ENCODE measurements at regions not wholly inside any gene's neighbourhood (a gene's known extent, or its start where the extent isn't known, plus 50 kb on each side); places are given as distances from the start of the nearest gene placed in this dataset.
"Not testable (repeated sequence)": the region's sequence is repeated elsewhere in the genome, so short reads cannot be mapped to it uniquely, and the experiment has no call there.

DNA sequence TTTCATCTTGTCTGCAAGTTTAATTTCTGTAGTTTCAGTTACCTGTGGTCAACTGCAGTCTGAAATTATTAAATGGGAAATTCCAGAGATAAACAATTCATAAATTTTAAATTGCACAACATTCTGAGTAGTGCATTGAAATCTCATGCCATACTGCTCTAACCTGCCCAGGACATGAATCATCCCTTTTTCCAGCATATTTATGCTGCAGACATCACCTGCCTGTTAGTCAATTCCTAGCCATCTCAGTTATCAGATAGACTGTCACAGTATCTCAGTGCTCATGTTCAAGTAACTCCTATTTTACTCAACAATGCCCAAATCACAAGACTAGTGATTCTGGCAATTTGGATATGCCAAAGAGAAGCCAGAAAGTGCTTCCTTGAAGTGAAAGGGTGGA, 223.0 kb upstream of the GRIA1 start:
- DNase-seq (ENCODE audit: low spot score): peak; percentile 84
- CTCF ChIA-PET: interaction anchor here (0.6 kb wide), 1 partner anchor 248 kb away, joined by 3 read pairs; no protein-coding TSS in a partner anchor

DNA sequence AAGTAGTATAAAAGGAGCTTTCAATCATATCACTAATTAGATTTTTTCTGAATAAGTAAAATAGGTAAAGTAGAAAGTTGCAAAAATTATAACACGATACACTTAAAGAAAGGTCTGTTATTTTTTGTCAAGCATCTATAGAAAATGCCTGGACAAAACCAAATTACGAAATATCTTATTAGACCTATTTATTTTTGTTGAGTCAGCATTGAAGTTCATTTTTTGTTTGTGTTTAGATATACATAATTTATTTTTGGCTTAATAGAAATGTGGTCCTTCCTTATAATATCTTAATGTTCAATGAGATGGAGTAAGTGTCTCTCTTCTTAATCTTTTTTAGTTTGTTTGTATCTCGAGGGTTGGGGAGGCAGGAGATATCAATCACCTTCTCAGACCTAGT, 214.8 kb upstream of the GRIA1 start:
- no peak overlapping the region for H3K27ac ChIP-seq
- CTCF ChIA-PET: no interaction called here
- TF ChIP-seq, protein P1, sequence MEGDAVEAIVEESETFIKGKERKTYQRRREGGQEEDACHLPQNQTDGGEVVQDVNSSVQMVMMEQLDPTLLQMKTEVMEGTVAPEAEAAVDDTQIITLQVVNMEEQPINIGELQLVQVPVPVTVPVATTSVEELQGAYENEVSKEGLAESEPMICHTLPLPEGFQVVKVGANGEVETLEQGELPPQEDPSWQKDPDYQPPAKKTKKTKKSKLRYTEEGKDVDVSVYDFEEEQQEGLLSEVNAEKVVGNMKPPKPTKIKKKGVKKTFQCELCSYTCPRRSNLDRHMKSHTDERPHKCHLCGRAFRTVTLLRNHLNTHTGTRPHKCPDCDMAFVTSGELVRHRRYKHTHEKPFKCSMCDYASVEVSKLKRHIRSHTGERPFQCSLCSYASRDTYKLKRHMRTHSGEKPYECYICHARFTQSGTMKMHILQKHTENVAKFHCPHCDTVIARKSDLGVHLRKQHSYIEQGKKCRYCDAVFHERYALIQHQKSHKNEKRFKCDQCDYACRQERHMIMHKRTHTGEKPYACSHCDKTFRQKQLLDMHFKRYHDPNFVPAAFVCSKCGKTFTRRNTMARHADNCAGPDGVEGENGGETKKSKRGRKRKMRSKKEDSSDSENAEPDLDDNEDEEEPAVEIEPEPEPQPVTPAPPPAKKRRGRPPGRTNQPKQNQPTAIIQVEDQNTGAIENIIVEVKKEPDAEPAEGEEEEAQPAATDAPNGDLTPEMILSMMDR (conservative IDR thresholded peaks at IDR 0.05; ENCODE audit: low read depth): no peak
- POLR2A ChIA-PET (ENCODE audit: low non-redundant PET): interaction anchor here (0.7 kb wide), 1 partner anchor 1409 kb away, joined by 5 read pairs; no protein-coding TSS in a partner anchor
- no peak for DNase-seq (ENCODE audit: low spot score)

More for the DNA sequence above, 223.0 kb upstream of the GRIA1 start:
- POLR2A ChIA-PET (ENCODE audit: low non-redundant PET): no interaction called here
- H3K27ac ChIP-seq: no peak overlapping the region
- TF ChIP-seq, protein P1 (conservative IDR thresholded peaks at IDR 0.05; ENCODE audit: low read depth): no peak

DNA sequence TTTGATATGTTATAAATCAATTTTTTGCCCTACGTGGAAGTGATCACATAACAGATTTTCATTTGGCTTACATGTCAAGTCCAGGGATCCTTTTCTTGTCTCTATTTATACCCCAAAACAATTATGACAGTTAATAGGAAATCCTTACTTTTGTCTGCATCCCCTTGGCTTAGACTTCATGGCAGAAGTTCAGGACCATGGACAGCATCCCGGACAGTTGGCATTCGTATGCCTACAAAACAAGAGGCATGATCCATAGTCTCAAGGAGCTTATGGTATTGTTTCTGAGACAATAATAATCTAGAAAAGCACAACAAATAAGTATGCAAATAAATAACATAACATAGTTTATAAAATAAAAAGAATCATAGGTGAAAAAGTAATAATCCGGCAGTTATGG, 214.3 kb upstream of the GRIA1 start:
- CTCF ChIA-PET: no interaction called here
- no peak overlapping the region for H3K27ac ChIP-seq
- POLR2A ChIA-PET (ENCODE audit: low non-redundant PET): no interaction called here
- DNase-seq (ENCODE audit: low spot score): peak; percentile 69
- TF ChIP-seq, protein P1 (conservative IDR thresholded peaks at IDR 0.05; ENCODE audit: low read depth): no peak

DNA sequence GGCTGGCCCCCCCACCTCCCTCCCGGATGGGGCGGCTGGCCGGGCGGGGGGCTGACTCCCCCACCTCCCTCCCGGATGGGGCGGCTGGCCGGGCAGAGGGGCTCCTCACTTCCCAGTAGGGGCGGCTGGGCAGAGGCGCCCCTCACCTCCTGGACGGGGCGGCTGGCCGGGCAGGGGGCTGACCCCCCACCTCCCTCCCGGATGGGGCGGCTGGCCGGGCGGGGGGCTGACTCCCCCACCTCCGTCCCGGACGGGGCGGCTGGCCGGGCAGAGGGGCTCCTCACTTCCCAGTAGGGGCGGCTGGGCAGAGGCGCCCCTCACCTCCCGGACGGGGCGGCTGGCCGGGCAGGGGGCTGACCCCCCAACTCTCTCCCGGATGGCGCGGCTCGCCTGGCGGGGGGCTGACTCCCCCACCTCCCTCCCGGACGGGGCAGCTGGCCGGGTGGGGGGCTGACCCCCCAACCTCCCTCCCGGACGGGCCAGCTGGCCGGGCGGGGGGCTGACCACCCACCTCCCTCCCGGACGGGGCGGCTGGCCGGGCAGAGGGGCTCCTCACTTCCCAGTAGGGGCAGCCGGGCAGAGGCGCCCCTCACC, 194.1 kb upstream of the GRIA1 start:
- CTCF ChIA-PET; POLR2A ChIA-PET (ENCODE audit: low non-redundant PET); DNase-seq (ENCODE audit: low spot score); H3K27ac ChIP-seq: not testable (repeated sequence)

DNA sequence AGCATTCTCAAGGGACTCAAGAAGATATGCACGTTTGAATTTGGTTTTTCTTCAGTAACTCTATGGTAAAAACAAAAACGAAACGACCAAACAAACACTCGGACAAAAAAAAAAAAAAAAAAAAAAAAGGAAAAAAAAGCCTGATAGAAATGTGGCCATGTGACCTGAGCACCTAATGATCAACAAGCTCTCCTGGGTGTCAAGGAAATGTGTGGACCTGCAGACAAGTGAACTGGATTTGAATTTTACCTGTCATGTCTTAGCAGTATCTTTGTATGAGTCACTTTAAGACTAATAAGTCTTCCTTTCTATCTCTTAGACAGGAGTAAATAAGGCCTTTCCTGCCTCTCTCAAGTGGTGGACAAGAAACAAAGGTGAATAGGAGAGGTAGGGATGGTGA, 190.6 kb upstream of the GRIA1 start:
- CTCF ChIA-PET: interaction anchor here (0.6 kb wide), 2 partner anchors 13 to 665 kb away, joined by 3 to 4 read pairs; no protein-coding TSS in a partner anchor
- no peak overlapping the region for H3K27ac ChIP-seq
- DNase-seq (ENCODE audit: low spot score): no peak
- TF ChIP-seq, protein P1 (conservative IDR thresholded peaks at IDR 0.05; ENCODE audit: low read depth): no peak
- POLR2A ChIA-PET (ENCODE audit: low non-redundant PET): no interaction called here

DNA sequence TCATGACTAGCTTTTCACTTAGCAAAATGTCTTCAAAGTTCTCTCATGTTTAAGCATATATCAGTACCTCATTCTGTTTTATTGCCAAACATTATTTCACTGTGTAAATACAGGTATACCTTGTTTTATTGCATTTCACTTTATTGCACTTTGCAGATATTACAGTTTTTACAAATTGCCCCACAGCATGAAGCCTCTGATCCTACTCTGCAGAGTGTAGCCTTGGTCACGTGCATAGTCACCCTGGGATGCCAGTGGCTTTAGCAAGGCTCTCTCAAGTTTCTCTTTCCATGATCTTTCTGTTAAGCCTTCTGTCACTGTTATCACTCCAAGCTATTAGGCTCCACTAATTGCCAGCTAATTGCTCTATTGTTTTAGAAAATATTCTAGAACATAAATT, 182.2 kb upstream of the GRIA1 start:
- CTCF ChIA-PET: interaction anchor here (0.7 kb wide), 1 partner anchor 160 kb away, joined by 3 read pairs; no protein-coding TSS in a partner anchor
- DNase-seq (ENCODE audit: low spot score): no peak
- TF ChIP-seq, protein P1 (conservative IDR thresholded peaks at IDR 0.05; ENCODE audit: low read depth): no peak
- H3K27ac ChIP-seq: no peak overlapping the region
- POLR2A ChIA-PET (ENCODE audit: low non-redundant PET): no interaction called here

DNA sequence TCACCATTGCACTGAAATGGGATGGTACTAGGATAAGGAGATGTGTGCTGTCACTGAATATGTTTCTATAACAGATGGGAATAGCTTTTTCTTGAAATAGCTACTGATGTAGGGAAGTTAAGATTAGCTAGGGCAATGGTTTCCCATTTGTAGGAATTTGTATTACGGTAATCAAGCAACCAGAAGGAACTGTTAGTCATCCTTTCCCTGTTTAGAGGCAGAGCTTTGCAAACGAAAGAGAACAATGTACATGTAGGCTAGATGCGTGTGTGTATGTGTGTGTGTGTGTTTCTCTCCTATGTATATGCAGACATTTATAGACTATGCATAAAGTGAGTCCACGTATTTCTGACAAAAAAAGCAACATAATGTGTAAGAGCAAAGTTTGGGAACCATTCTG, 171.9 kb upstream of the GRIA1 start:
- DNase-seq (ENCODE audit: low spot score): no peak
- TF ChIP-seq, protein P1 (conservative IDR thresholded peaks at IDR 0.05; ENCODE audit: low read depth): no peak
- CTCF ChIA-PET: no interaction called here
- no peak overlapping the region for H3K27ac ChIP-seq
- POLR2A ChIA-PET (ENCODE audit: low non-redundant PET): no interaction called here

All from RWPE1 (cell line).